Adrenal gland (tissue), 9 donors: ENCODE measurements at regions not wholly inside any gene's neighbourhood (a gene's known extent, or its start where the extent isn't known, plus 50 kb on each side); places are given as distances from the start of the nearest gene placed in this dataset.

ENCODE experiments used
- DNase-seq, 7 donors: peaks; one replicate each; pipeline ENCODE4 v3.0.0-alpha.2; 2019 to 2020
- H3K27ac ChIP-seq, 5 donors: fragments of 200-600 bp; sonication (generic) in 4 of 5; 1 replicate in 3 of 5; 2 replicates in 2 of 5; pipeline versions ENCODE4 v1.5.1 to v1.8.0; 2016 to 2020; ENCODE audit warnings: mild to moderate bottlenecking in 1 of 5
- H3K27me3 ChIP-seq: fragments of 200-600 bp; 2 replicates; pipeline ENCODE4 v1.8.0; 2021
- H3K36me3 ChIP-seq, 2 donors: fragments of 200-600 bp; replicated peaks in 1 of 2; 1 replicate in 1 of 2; 2 replicates in 1 of 2; pipeline versions ENCODE4 v1.5.1 to v1.8.0; 2018 to 2022
- H3K4me1 ChIP-seq, 2 donors: fragments of 200-600 bp; replicated peaks in 1 of 2; 1 replicate in 1 of 2; 2 replicates in 1 of 2; pipeline versions ENCODE4 v1.5.1 to v1.8.0; 2018 to 2021
- H3K4me3 ChIP-seq, 4 donors: fragments of 200-600 bp; sonication (generic) in 3 of 4; one replicate each; pipeline ENCODE4 v1.5.1; 2016 to 2018
- H3K9me3 ChIP-seq, 3 donors: fragments of 200-600 bp; sonication (generic) in 1 of 3; replicated peaks in 1 of 3; 1 replicate in 2 of 3; 2 replicates in 1 of 3; pipeline versions ENCODE4 v1.5.1 to v1.8.0; 2016 to 2021
- POLR2A ChIP-seq, 2 donors: fragments of 450-650 bp; IDR thresholded peaks; one replicate each; pipeline ENCODE4 v1.6.1; 2017; ENCODE audit warnings: antibody characterized with exemption in 2 of 2, mild to moderate bottlenecking in 2 of 2, moderate library complexity in 1 of 2
- WGBS, 4 donors: extraction: QIAGEN DNeasy Blood & Tissue Kit in 2 of 4; methylation state at CpG; one replicate each; pipeline versions ENCODE4 v1.1.5 to v1.1.7; 2013 to 2017; 5-methylcytosine and 5-hydroxymethylcytosine counted together
- intact Hi-C, 2 donors: fragments of 100-400 bp; cut with DNase I; formaldehyde crosslinking; loops; one replicate each; pipeline versions ENCODE4 v1.14.1 to v1.15.0; 2022 to 2023
- TF ChIP-seq, protein P1 (sequence below), 6 experiments: fragments of 450-650 bp in 4 of 6; fragments of 200-600 bp in 2 of 6; sonication (generic) in 1 of 6; IDR thresholded peaks; 1 replicate in 5 of 6; 2 replicates in 1 of 6; pipeline versions ENCODE4 v1.5.1 to v1.8.0; 2016 to 2021; ENCODE audit warnings: antibody characterized with exemption in 6 of 6, mild to moderate bottlenecking in 2 of 6, moderate library complexity in 1 of 6
- donor health status: healthy with polysubstance abuse.
- donor health status: Bipolar disorder and iron deficiency.
- donor health status: DM: yes; HTN: yes; CAD: no.
- donor health status: DM: no; HTN: no; CAD: no.
- donor health status: DM: no; HTN: no; CAD: no.

DNA sequence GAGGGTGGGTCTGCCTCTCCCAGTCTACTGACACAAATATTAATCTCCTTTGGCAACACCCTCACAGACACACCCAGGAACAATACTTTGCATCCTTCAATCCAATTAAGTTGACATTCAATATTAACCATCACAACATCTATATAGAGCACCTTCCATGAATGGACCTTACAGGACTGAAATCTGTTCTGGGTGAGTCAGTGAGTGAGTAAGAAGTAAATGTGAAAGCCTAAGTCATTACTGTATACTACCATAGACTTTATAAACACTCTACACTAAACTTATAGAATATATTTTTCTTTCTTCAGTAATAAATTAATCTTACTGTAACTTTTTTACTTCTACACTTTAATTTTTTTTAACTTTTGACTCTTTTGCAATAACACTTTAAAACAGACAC, 993.8 kb upstream of the MAP3K7 start:
- no peak for DNase-seq
- intact Hi-C loops: no loop called here
- no peaks in the 10 kb centered on the region for H3K27me3 ChIP-seq
- H3K27ac ChIP-seq: no peak overlapping the region
- no peak for TF ChIP-seq POLR2A (IDR thresholded peaks at IDR 0.05)
- TF ChIP-seq, protein P1, sequence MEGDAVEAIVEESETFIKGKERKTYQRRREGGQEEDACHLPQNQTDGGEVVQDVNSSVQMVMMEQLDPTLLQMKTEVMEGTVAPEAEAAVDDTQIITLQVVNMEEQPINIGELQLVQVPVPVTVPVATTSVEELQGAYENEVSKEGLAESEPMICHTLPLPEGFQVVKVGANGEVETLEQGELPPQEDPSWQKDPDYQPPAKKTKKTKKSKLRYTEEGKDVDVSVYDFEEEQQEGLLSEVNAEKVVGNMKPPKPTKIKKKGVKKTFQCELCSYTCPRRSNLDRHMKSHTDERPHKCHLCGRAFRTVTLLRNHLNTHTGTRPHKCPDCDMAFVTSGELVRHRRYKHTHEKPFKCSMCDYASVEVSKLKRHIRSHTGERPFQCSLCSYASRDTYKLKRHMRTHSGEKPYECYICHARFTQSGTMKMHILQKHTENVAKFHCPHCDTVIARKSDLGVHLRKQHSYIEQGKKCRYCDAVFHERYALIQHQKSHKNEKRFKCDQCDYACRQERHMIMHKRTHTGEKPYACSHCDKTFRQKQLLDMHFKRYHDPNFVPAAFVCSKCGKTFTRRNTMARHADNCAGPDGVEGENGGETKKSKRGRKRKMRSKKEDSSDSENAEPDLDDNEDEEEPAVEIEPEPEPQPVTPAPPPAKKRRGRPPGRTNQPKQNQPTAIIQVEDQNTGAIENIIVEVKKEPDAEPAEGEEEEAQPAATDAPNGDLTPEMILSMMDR (IDR thresholded peaks at IDR 0.05): no peak
- no peaks in the 10 kb centered on the region for H3K36me3 ChIP-seq
- H3K4me3 ChIP-seq: no peak overlapping the region
- H3K4me1 ChIP-seq: no peaks in the 10 kb centered on the region
- H3K9me3 ChIP-seq: no peaks in the 10 kb centered on the region

DNA sequence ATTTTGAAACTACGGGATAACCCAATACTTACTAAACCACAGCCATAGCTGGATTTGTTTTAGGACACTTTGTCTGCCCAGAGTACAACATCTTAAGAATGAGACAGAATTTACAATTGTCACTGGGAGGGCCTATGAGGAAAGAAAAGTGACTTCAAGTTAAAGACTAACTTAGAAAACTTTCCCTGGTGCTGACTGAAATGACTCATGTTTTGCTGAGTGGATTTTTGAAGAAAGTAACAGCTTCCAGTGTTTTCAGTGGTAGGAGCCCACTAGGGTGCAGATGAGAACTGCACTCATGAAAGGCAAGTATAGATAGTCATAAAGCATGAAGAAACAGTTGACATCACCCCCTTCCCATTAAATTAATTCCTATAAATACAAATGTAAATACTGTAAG, 988.2 kb upstream of the MAP3K7 start:
- Histone ChIP-seq H3K4me3 (no peak overlapping the region), H3K9me3 (no peaks in the 10 kb centered on the region), H3K4me1 (no peaks in the 10 kb centered on the region), H3K27ac (no peak overlapping the region), H3K36me3 (no peaks in the 10 kb centered on the region), H3K27me3 (no peaks in the 10 kb centered on the region)
- 79 to 100% (median 88%) methylated on average over 1 of the region's 1 CpG for WGBS, 4 donors
- DNase-seq: no peak
- intact Hi-C loops: no loop called here
- TF ChIP-seq, protein P1 (IDR thresholded peaks at IDR 0.05): no peak
- TF ChIP-seq POLR2A (IDR thresholded peaks at IDR 0.05): no peak

DNA sequence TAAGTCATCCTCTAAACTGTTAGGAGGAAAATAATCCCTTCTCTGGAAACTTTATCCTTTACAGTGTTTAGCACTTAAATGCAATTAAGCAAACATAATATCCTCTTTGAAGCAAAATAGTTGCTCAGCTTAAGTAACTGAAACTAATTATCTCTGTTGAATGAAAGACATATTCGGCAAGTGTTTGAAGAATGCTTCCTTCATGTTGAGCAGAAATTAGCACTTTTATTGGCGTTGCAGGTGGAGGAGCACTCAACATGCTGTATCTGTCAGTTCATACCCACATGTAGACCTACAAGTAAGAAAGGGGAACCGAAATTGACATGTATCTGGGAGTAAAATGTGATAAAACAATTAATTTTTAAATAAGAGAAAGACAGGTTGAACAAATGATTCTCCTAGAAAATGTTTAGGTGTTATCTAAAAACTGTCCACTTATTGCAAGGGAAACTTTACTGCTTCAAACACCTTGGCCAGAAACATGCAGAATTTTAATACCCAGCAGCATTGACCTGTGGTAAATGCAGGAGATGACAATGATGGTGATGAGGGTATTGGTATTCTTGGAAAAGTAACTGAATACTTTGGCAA, 987.0 kb upstream of the MAP3K7 start:
- 69 to 81% (median 74%) methylated on average over 3 of the region's 3 CpGs for WGBS, 4 donors
- H3K27me3 ChIP-seq: no peaks in the 10 kb centered on the region
- DNase-seq: no peak
- TF ChIP-seq, protein P1 (IDR thresholded peaks at IDR 0.05): no peak
- no peak for TF ChIP-seq POLR2A (IDR thresholded peaks at IDR 0.05)
- H3K9me3 ChIP-seq: no peaks in the 10 kb centered on the region
- H3K4me1 ChIP-seq: no peaks in the 10 kb centered on the region
- H3K27ac ChIP-seq: no peak overlapping the region
- H3K4me3 ChIP-seq: no peak overlapping the region
- intact Hi-C loops: no loop called here
- no peaks in the 10 kb centered on the region for H3K36me3 ChIP-seq

DNA sequence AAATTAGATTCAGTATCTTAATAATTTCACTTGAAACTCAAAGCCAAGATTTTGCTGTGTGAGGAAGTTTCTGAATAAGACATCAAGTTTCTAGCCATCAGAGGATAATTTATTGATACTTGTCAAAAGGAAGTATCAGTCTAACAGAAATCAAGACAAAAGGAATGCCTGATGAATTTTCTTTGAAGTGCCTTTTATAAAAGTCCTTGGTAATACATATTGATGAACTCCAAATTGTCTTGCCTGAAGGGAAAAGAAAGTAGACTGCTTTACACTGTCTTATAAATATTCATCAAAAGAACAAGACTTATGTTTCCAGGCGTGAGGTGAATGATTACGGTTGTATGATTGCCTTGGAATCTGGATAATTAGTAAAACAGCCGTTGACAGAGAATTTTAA, 986.0 kb upstream of the MAP3K7 start:
- H3K4me1 ChIP-seq: no peaks in the 10 kb centered on the region
- no peaks in the 10 kb centered on the region for H3K9me3 ChIP-seq
- no peaks in the 10 kb centered on the region for H3K27me3 ChIP-seq
- 71 to 75% (median 73%) methylated on average over 3 of the region's 3 CpGs for WGBS, 4 donors
- DNase-seq: no peak
- intact Hi-C loops: no loop called here
- TF ChIP-seq, protein P1 (IDR thresholded peaks at IDR 0.05): no peak
- no peak overlapping the region for H3K27ac ChIP-seq
- no peak overlapping the region for H3K4me3 ChIP-seq
- no peaks in the 10 kb centered on the region for H3K36me3 ChIP-seq
